Amniotic epithelial cell (primary cell): ENCODE measurements at regions not wholly inside any gene's neighbourhood (a gene's known extent, or its start where the extent isn't known, plus 50 kb on each side); places are given as distances from the start of the nearest gene placed in this dataset.
"Not testable (repeated sequence)": the region's sequence is repeated elsewhere in the genome, so short reads cannot be mapped to it uniquely, and the experiment has no call there.

Experiments
- DNase-seq: peaks from one replicate; pipeline ENCODE4 v3.0.0-alpha.2; 2010; ENCODE audit warnings: low read depth

GRCh38 chr1:201637282-201638079, 98.6 kb downstream of the NAV1 start:
- no peak for DNase-seq

GRCh38 chr1:201639391-201639790, 100.5 kb downstream of the NAV1 start:
- DNase-seq, result no peak

DNA sequence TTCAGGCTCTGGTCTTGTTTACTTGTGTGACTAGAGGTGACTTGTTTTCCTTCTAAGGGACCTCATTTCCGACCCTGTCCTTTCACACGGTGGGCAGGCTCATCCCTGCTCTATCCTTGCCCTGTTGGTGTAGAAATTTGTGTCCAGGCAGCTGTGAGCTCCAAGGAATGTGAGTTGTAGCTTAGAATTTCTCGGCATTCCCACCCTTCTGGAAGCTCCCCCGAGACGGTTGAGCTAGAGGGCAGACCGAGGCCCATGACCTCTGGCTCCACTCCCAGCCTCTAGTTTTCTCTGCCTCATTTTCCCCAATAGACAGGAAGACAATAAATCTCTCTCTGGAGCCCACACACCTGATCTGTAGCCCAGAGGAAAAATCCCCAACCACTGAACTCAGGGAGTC, 100.9 kb downstream of the NAV1 start:
- no peak for DNase-seq

- DNase-seq, result no peak
Measured at GRCh38 chr1:201640624-201641023, 101.7 kb downstream of the NAV1 start.

DNA sequence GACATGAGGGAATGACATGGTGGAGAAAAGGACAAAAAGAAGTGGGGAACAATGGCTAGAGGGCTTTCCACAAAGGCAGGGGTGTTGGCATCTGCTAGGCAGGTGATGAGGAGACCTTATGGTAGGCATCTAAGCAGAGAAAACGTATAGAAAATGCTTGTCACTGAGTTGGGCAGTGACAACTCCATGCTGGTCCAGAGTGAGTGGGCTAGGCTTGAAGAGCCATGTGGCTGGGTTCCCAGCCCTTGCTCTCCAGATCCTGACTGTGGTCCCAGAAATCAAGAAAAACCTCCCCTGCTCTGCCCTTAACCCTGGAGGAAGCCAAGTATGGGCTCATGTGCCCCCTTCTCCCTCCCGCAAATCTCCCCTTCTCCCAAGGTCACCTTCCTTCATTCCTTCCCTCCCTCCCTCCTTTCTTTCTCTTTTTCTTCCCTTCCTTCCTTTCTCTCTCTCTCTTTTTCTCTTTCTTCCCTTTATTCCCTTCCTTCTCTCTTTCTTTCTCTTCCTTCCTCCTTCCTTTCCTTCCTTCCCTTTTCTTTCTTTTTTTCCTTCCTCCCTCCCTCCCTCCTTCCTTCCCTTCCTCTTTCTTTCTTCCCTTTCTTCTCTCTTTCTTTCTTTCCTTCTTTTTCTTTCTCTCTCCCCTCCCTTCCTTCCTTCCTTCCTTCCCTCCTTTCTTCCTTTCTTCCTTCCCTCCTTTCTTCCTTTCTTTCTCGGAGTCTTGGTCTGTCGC, 102.8 kb downstream of the NAV1 start:
- DNase-seq, result no peak

- no peak for DNase-seq
Measured at GRCh38 chr1:201643835-201644104, 104.8 kb downstream of the NAV1 start.

DNA sequence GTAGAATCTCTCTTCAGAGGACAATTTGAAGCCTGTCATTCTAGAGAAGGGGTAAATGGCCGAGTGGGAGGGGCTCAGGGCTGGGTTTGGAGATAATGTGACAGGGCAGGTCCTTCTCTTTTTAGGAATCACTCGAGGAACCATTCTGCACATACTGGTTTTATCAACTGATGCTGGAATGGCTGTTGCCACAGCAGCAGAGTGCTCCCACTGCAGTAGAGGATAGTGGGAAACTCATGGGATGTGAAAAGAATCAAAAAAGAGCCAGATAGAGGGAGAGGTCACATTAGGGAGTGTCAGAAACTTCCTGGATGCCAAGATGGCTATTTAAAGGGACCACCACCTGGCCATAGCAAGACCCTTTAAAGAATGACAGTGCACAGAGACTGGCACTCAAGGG, 105.3 kb downstream of the NAV1 start:
- no peak for DNase-seq

DNA sequence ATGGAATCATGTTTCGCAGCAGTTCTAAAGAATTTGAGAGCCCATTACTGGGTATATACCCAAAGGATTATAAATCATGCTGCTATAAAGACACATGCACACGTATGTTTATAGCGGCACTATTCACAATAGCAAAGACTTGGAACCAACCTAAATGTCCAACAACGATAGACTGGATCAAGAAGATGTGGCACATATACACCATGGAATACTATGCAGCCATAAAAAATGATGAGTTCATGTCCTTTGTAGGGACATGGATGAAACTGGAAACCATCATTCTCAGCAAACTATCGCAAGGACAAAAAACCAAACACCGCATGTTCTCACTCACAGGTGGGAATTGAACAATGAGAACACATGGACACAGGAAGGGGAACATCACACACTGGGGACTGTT, 106.1 kb downstream of the NAV1 start:
- not testable (repeated sequence) for DNase-seq

DNA sequence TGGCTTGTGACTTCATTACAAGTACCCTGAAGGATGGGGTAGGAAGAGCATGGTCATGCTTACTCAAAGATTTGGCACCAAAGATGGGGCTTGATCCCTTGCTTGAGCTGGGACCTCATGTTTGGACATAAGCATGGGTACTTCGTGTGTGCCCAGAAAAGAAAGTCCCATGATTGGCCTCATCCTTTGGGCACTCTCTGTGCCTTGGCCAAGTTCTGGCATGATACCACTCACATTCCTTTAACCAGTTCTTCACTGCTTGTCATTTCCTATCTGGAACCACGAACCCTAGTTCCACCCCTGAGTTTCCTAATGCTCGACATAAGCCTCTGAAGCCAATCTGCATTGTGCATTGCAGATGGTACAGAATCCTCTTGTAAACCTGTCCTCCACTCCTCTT, 107.0 kb downstream of the NAV1 start:
- no peak for DNase-seq

GRCh38 chr1:201646411-201647022, 107.6 kb downstream of the NAV1 start:
- no peak for DNase-seq

- DNase-seq, result no peak
Measured at GRCh38 chr1:201647094-201647493, 108.2 kb downstream of the NAV1 start.

- no peak for DNase-seq
Measured at GRCh38 chr1:201647722-201648065, 108.8 kb downstream of the NAV1 start.

- peak; percentile 68 for DNase-seq
Measured at GRCh38 chr1:201648066-201648906, 109.4 kb downstream of the NAV1 start.

DNA sequence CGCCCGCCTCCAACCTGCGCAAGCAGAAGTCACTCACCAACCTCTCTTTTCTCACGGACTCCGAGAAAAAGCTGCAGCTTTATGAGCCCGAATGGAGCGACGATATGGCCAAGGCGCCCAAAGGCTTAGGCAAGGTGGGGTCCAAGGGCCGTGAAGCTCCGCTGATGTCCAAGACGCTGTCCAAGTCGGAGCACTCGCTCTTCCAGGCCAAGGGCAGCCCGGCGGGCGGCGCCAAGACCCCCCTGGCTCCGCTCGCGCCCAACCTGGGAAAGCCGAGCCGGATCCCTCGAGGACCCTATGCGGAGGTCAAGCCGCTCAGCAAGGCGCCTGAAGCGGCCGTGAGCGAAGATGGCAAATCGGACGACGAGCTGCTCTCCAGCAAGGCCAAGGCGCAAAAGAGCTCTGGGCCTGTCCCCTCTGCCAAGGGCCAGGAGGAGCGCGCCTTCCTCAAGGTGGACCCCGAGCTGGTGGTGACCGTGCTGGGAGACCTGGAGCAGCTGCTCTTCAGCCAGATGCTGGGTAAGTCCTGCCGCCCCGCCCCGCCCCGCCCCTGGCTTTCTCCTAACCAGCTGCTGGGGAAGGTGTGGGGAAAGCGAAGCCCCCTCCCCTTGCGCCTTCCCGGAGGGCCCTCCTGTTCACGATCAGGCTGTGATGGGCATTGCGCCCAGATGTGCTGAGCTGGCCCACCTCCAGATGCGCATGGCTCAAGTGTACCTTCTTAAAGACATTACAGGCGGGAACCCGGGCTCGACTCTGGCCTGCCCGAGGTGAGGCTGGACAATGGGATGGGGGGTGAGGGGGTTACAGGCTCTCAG, 110.2 kb downstream of the NAV1 start:
- DNase-seq, result no peak

- DNase-seq, result peak; percentile 58
Measured at GRCh38 chr1:201649761-201650622, 111.1 kb downstream of the NAV1 start.

GRCh38 chr1:201650623-201650933, 111.7 kb downstream of the NAV1 start:
- DNase-seq, result no peak

GRCh38 chr1:201652181-201652580, 113.3 kb downstream of the NAV1 start:
- no peak for DNase-seq

GRCh38 chr1:201653233-201653632, 114.3 kb downstream of the NAV1 start:
- DNase-seq, result no peak

GRCh38 chr1:201653883-201654282, 115.0 kb downstream of the NAV1 start:
- DNase-seq, result no peak

- DNase-seq, result no peak
Measured at GRCh38 chr1:201655243-201655642, 116.3 kb downstream of the NAV1 start.

DNA sequence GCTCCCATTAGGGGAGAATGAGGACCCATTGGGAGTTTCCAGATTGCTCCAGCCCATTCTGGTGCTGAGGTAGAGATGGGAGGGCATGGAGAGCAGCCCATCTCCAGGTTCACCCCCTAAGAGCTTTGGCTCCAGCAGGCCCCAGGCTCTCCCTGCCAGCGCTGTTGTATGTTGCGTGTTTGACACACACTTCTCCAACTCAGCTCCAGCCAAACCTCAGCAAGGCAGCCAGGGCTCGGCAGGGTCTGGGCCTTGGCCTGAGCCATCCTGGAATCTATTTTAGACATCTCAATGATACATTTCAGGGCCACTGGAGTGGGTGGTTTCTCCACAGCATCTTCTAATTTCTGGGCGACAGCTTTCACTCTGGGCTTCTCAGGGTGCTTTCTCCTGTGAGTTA, 117.0 kb downstream of the NAV1 start:
- no peak for DNase-seq
